NCI-H1417 treated with DMSO at 0.1 percent for 48 hours (cell line): ENCODE measurements at regions not wholly inside any gene's neighbourhood (a gene's known extent, or its start where the extent isn't known, plus 50 kb on each side); places are given as distances from the start of the nearest gene placed in this dataset.

ENCODE experiments used
- DNase-seq: peaks from one replicate; lab custom pipeline; 2025; lab: John Stamatoyannopoulos, UW

- DNase-seq = no peak
Measured at GRCh38 chr15:62803856-62804400, 238.6 kb upstream of the TPM1 start.

GRCh38 chr15:62805502-62805901, 237.0 kb upstream of the TPM1 start:
- no peak for DNase-seq

- no peak for DNase-seq
Measured at GRCh38 chr15:62807539-62808130, 234.9 kb upstream of the TPM1 start.

- DNase-seq = no peak
Measured at GRCh38 chr15:62809115-62809967, 233.2 kb upstream of the TPM1 start.

- DNase-seq = no peak
Measured at GRCh38 chr15:62809968-62810260, 232.6 kb upstream of the TPM1 start.

- no peak for DNase-seq
Measured at GRCh38 chr15:62812515-62812835, 230.1 kb upstream of the TPM1 start.

- no peak for DNase-seq
Measured at GRCh38 chr15:62816342-62817069, 226.0 kb upstream of the TPM1 start.

- no peak for DNase-seq
Measured at GRCh38 chr15:62818691-62819090, 223.9 kb upstream of the TPM1 start.

- DNase-seq = no peak
Measured at GRCh38 chr15:62821384-62822131, 221.0 kb upstream of the TPM1 start.

- DNase-seq = no peak
Measured at GRCh38 chr15:62822228-62822627, 220.3 kb upstream of the TPM1 start.

- DNase-seq = no peak
Measured at GRCh38 chr15:62823561-62823960, 219.0 kb upstream of the TPM1 start.

GRCh38 chr15:62824111-62825015, 218.2 kb upstream of the TPM1 start:
- no peak for DNase-seq

- no peak for DNase-seq
Measured at GRCh38 chr15:62825191-62825590, 217.4 kb upstream of the TPM1 start.

GRCh38 chr15:62826561-62826960, 216.0 kb upstream of the TPM1 start:
- DNase-seq = no peak

GRCh38 chr15:62828364-62828763, 214.2 kb upstream of the TPM1 start:
- DNase-seq = no peak

GRCh38 chr15:62832231-62832630, 210.3 kb upstream of the TPM1 start:
- DNase-seq = no peak

GRCh38 chr15:62833646-62834045, 208.9 kb upstream of the TPM1 start:
- no peak for DNase-seq

- no peak for DNase-seq
Measured at GRCh38 chr15:62834686-62835329, 207.7 kb upstream of the TPM1 start.

GRCh38 chr15:62835351-62835750, 207.2 kb upstream of the TPM1 start:
- DNase-seq = no peak

GRCh38 chr15:62835762-62836161, 206.8 kb upstream of the TPM1 start:
- DNase-seq = no peak
